ENCODE measurements at regions not wholly inside any gene's neighbourhood (a gene's known extent, or its start where the extent isn't known, plus 50 kb on each side); places are given as distances from the start of the nearest gene placed in this dataset.

GRCh38 chr11:109972939-109973338 is 120.3 kb upstream of the ZC3H12C start:
- TF ChIP-seq CTCF (conservative IDR thresholded peaks at IDR 0.05), result no peak
- TF ChIP-seq ZFX (IDR thresholded peaks at IDR 0.05), result no peak

Measured in C4-2B (cell line).